ENCODE measurements at regions not wholly inside any gene's neighbourhood (a gene's known extent, or its start where the extent isn't known, plus 50 kb on each side); places are given as distances from the start of the nearest gene placed in this dataset.

DNA sequence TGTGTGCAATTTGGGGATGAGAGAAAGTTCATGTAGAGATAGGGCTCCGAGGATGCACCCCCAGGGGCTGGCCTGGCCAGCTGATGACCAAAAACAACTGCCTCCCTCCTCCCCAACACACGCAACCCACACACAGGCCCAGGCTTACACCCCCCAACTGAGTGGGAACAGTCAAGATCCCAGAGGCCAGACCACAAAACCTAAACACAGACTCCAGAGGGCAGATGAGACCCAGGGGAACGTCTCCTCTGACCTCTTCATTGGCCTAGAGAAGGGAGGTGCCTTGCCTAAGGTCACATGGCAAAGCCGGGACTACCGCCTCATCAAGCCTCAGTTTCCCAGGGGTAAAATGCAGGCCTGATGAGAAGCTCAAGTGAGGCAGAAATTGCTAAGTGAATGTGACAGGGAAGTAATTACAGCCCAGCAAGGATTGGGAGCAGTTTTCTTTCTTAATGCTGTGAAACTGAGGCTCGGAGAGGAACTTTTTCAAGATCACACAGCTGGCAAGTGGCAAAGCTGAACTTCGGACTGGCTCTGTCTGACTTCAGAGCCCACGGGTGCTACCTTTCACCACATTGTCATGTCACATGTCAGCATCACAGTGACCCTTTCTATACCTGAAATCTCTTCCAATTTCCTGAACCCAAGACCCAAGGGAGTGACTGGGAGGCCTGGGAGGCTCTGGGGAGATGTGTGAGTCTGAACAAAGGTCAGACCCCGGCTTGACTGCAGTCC lies 69.9 kb upstream of the WNT11 start:
- FAIRE-seq = no peak
- dilution Hi-C loops (cut with MboI; ENCODE audit: extremely low pct_ligation_motif_present, low sequenced_read_pairs) = no loop called here

More for the DNA sequence above, 69.9 kb upstream of the WNT11 start:
- no peaks in the 10 kb centered on the region for H3K9me3 ChIP-seq (replicated peaks; ENCODE audit: control insufficient read depth, insufficient read depth, low read length)
- H3K4me1 ChIP-seq (ENCODE audit: control insufficient read depth, extremely low read depth, insufficient read depth, low read length) = no peaks in the 10 kb centered on the region
- no peak overlapping the region for H3K27ac ChIP-seq (ENCODE audit: insufficient read depth, low read depth, low read length)
- H3K9ac ChIP-seq (replicated peaks; ENCODE audit: extremely low read depth, insufficient read depth, low read length) = no peak overlapping the region
- DNase-seq (ENCODE audit: low read depth, low spot score) = no peak
- BruUV-seq (replicated peaks) = no TSS peak
- H3K4me3 ChIP-seq (replicated peaks in 1 of 3; ENCODE audit: insufficient read depth in 1 of 3, low read depth in 1 of 3, low read length in 3 of 3) = no peak overlapping the region
- H4K20me1 ChIP-seq (replicated peaks; ENCODE audit: control insufficient read depth, extremely low read depth, insufficient read depth, low read length) = no peaks in the 10 kb centered on the region
- no peak for TF ChIP-seq JUN (IDR thresholded peaks at IDR 0.05; ENCODE audit: borderline replicate concordance, insufficient read depth, insufficient read length, low read depth)
- TF ChIP-seq FOS (IDR thresholded peaks at IDR 0.05; ENCODE audit: borderline replicate concordance, insufficient read depth, low read length) = no peak
- no peak for TF ChIP-seq EZH2 (IDR thresholded peaks at IDR 0.05; ENCODE audit: borderline replicate concordance, low read depth, low read length, severe bottlenecking)
- TF ChIP-seq, protein P1, sequence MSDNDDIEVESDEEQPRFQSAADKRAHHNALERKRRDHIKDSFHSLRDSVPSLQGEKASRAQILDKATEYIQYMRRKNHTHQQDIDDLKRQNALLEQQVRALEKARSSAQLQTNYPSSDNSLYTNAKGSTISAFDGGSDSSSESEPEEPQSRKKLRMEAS (IDR thresholded peaks at IDR 0.05; ENCODE audit: insufficient read depth, insufficient read length) = no peak
- TF ChIP-seq POLR2AphosphoS5 (IDR thresholded peaks at IDR 0.05; ENCODE audit: insufficient read depth, low read depth, low read length) = no peak
- no peak for TF ChIP-seq POLR2A (IDR thresholded peaks at IDR 0.05; ENCODE audit: low read depth, low read length)
- TF ChIP-seq GATA2 (IDR thresholded peaks at IDR 0.05; ENCODE audit: insufficient read depth, insufficient read length, low read depth, low read length) = no peak
- TF ChIP-seq MYC (IDR thresholded peaks at IDR 0.05; ENCODE audit: low read depth, low read length) = no peak
- TF ChIP-seq, protein P2, sequence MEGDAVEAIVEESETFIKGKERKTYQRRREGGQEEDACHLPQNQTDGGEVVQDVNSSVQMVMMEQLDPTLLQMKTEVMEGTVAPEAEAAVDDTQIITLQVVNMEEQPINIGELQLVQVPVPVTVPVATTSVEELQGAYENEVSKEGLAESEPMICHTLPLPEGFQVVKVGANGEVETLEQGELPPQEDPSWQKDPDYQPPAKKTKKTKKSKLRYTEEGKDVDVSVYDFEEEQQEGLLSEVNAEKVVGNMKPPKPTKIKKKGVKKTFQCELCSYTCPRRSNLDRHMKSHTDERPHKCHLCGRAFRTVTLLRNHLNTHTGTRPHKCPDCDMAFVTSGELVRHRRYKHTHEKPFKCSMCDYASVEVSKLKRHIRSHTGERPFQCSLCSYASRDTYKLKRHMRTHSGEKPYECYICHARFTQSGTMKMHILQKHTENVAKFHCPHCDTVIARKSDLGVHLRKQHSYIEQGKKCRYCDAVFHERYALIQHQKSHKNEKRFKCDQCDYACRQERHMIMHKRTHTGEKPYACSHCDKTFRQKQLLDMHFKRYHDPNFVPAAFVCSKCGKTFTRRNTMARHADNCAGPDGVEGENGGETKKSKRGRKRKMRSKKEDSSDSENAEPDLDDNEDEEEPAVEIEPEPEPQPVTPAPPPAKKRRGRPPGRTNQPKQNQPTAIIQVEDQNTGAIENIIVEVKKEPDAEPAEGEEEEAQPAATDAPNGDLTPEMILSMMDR (IDR thresholded peaks at IDR 0.05; ENCODE audit: extremely low read depth in 1 of 2, insufficient read depth in 1 of 2, low read depth in 1 of 2, low read length in 2 of 2) = no peak
- H3K27me3 ChIP-seq (ENCODE audit: control insufficient read depth in 2 of 2, insufficient read depth in 2 of 2, low read length in 2 of 2) = no peaks in the 10 kb centered on the region
- ChIA-PET POLR2A (no interaction called here), CTCF (interaction anchor here (2.2 kb wide), 1 partner anchor 29 kb away, joined by 4 read pairs; no protein-coding TSS in a partner anchor)
- intact Hi-C loops (cut with micrococcal nuclease) = no loop called here
- no peaks in the 10 kb centered on the region for H3K79me2 ChIP-seq (ENCODE audit: control insufficient read depth, insufficient read depth, low read length)
- H2AFZ ChIP-seq (ENCODE audit: low read depth, low read length) = no peak overlapping the region
- H3K4me2 ChIP-seq (ENCODE audit: insufficient read depth, low read length) = no peak overlapping the region
- H3K9me1 ChIP-seq (replicated peaks; ENCODE audit: control insufficient read depth, extremely low read depth, insufficient read depth, low read length) = no peaks in the 10 kb centered on the region
- H3K36me3 ChIP-seq (ENCODE audit: control insufficient read depth in 2 of 2, extremely low read depth in 1 of 2, insufficient read depth in 2 of 2, low read length in 2 of 2) = no peaks in the 10 kb centered on the region
